H1 (cell line): ENCODE measurements at regions not wholly inside any gene's neighbourhood (a gene's known extent, or its start where the extent isn't known, plus 50 kb on each side); places are given as distances from the start of the nearest gene placed in this dataset.

ENCODE experiments used
- SRF ChIP-seq: IDR thresholded peaks from 2 replicates; pipeline ENCODE4 v1.6.1; 2011; ENCODE audit warnings: mild to moderate bottlenecking, low read depth, low read length, moderate library complexity
- TAF1 ChIP-seq: IDR thresholded peaks from 2 replicates; pipeline ENCODE4 v1.6.1; 2011; ENCODE audit warnings: mild to moderate bottlenecking, low read depth, low read length
- TF ChIP-seq, protein P1 (sequence below), 3 experiments: IDR thresholded peaks; 1 replicate in 2 of 3; 2 replicates in 1 of 3; pipeline versions ENCODE4 v1.5.1 to v1.6.1; 2011; ENCODE audit warnings: low read length in 3 of 3, mild to moderate bottlenecking in 3 of 3, inconsistent platforms in 2 of 3, low read depth in 1 of 3, moderate library complexity in 1 of 3; ENCODE audit not compliant: insufficient read depth in 1 of 3; ENCODE audit errors: control extremely low read depth in 1 of 3

DNA sequence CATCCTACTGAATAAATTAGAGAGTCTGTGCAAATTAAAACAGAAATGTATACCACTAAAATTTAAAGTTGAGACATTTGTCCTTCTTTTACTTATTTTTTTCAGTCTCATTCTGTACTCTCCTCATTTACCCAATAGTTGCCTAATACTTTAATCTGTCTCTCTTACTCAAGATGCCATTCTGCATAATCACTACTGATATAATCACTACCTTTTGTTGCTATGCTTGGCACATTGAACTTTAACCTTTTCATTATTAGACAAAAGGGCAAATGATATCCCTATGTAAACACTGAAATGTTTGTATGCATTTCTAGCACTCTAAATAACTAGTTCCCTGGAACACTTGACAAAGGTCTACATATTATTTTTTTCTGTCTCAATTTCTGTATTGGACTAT lies 1108.3 kb upstream of the FLRT2 start:
- TF ChIP-seq, protein P1, sequence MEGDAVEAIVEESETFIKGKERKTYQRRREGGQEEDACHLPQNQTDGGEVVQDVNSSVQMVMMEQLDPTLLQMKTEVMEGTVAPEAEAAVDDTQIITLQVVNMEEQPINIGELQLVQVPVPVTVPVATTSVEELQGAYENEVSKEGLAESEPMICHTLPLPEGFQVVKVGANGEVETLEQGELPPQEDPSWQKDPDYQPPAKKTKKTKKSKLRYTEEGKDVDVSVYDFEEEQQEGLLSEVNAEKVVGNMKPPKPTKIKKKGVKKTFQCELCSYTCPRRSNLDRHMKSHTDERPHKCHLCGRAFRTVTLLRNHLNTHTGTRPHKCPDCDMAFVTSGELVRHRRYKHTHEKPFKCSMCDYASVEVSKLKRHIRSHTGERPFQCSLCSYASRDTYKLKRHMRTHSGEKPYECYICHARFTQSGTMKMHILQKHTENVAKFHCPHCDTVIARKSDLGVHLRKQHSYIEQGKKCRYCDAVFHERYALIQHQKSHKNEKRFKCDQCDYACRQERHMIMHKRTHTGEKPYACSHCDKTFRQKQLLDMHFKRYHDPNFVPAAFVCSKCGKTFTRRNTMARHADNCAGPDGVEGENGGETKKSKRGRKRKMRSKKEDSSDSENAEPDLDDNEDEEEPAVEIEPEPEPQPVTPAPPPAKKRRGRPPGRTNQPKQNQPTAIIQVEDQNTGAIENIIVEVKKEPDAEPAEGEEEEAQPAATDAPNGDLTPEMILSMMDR (IDR thresholded peaks at IDR 0.05; ENCODE audit: control extremely low read depth in 1 of 3, insufficient read depth in 1 of 3, low read depth in 1 of 3, low read length in 3 of 3): no peak
- TF ChIP-seq SRF (no peak), TAF1 (no peak)
